Fibroblast of villous mesenchyme (primary cell): ENCODE measurements at regions not wholly inside any gene's neighbourhood (a gene's known extent, or its start where the extent isn't known, plus 50 kb on each side); places are given as distances from the start of the nearest gene placed in this dataset.
"Not testable (repeated sequence)": the region's sequence is repeated elsewhere in the genome, so short reads cannot be mapped to it uniquely, and the experiment has no call there.

ENCODE experiments used
- DNase-seq: peaks from one replicate; pipeline ENCODE4 v3.0.0-alpha.2; 2010; ENCODE audit warnings: low read depth
- H3K4me3 ChIP-seq: 2 replicates; pipeline ENCODE4 v1.5.1; 2011; ENCODE audit warnings: low read depth, mild to moderate bottlenecking, low read length
- CTCF ChIP-seq: IDR thresholded peaks from 2 replicates; pipeline ENCODE4 v1.5.1; 2012; ENCODE audit warnings: low read depth, mild to moderate bottlenecking, low read length; ENCODE audit not compliant: insufficient read depth

GRCh38 chr6:85287158-85287557 is 162.7 kb upstream of the NT5E start:
- no peak overlapping the region for H3K4me3 ChIP-seq
- TF ChIP-seq CTCF, result no peak
- DNase-seq, result no peak

DNA sequence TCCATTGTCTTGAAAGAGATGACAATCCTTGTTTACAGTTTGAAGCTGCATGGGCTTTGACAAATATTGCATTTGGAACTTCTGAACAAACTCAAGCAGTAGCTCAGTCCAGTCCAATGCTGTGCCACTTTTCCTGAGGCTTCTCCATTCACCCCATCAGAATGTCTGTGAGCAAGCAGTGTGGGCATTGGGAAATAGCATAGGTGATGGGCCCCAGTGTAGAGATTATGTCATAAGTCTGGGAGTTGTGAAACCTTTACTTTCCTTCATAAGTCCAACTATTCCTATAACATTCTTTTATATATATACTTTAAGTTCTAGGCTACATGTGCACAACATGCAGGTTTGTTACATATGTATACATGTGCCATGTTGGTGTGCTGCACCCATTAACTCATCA is 163.4 kb upstream of the NT5E start:
- not testable (repeated sequence) for DNase-seq, H3K4me3 ChIP-seq

- no peak for DNase-seq
- no peak overlapping the region for H3K4me3 ChIP-seq
- TF ChIP-seq CTCF, result no peak
Measured at GRCh38 chr6:85285934-85286333, 163.9 kb upstream of the NT5E start.

GRCh38 chr6:85285114-85285513 is 164.8 kb upstream of the NT5E start:
- no peak for TF ChIP-seq CTCF
- no peak overlapping the region for H3K4me3 ChIP-seq
- no peak for DNase-seq

DNA sequence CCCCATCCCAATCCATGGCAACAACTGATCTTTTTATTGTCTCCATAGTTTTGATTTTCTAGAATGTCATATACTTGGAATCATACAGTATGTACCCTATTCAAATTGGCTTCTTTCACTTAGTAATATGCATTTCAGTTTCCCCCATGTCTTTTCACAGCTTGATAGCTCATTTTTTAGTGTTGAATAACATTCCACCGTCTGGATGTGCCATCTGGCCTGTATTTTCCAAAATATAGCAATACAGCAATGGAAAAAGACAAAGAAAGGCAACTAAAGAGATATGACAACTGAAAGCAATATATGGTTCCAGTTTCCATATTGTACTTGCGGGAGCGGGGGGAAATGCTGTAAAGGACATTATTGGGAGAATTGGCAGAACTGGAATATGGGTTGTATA is 166.4 kb upstream of the NT5E start:
- no peak overlapping the region for H3K4me3 ChIP-seq
- TF ChIP-seq CTCF, result no peak
- no peak for DNase-seq

DNA sequence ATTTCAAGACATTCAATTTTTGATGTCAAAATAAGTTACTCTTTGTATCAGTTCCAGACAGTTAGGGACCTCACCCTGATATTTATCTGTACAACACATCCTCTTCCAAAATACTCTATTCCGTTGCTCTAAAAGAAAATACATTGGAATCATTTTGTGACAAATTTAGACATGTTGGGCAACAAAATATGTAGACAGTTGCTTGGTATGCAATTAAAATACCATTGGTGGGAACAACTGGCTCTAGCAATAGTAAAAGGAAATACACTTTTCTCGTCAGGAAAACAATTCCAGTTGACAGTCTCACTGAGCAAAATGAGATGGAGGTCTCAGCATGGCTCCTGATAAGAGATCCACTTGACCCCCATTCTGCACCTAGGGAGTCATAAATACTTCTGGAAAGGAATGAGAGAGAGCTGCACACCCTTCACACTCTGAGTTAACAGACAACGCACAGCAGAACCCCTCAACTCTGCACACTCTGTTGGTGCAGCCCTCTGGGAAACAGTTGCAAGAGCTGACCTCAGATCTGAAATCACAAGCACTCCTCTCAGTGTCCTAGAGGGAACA is 171.3 kb upstream of the NT5E start:
- H3K4me3 ChIP-seq, result no peak overlapping the region
- TF ChIP-seq CTCF, result no peak
- no peak for DNase-seq

GRCh38 chr6:85276026-85276425 is 173.9 kb upstream of the NT5E start:
- not testable (repeated sequence) for DNase-seq, H3K4me3 ChIP-seq

DNA sequence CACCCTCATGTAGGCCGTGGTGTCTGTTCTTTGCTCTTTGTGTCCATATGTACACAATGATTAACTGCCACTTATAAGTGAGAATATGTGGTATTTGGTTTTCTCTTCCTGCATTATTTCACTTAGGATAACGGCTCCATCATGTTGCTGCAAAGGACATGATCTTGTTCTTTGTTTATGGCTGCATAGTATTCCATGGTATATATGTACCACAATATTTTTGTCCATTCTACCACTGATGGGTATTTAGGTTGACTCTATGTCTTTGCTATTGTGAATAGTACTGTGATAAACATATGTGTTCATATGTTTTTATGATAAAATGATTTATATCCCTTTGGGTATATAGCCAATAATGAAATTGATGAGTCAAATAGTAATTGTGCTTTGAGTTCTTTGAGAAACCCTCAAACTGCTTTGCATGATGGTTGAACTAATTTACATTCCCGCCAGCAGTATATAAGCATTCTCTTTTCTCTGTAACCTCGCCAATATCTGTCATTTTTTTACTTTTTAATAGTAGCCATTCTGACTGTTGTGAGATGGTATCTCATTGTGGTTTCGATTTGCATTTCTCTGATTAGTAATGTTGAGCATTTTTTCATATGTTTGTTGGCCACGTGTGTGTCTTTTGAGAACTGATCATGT is 174.4 kb upstream of the NT5E start:
- no peak for DNase-seq
- TF ChIP-seq CTCF, result no peak
- H3K4me3 ChIP-seq, result no peak overlapping the region
